GM12892 (cell line): ENCODE measurements at regions not wholly inside any gene's neighbourhood (a gene's known extent, or its start where the extent isn't known, plus 50 kb on each side); places are given as distances from the start of the nearest gene placed in this dataset.

ENCODE experiments used
- POLR2A ChIP-seq: IDR thresholded peaks from 2 replicates; pipeline ENCODE4 v1.6.1; 2011; ENCODE audit warnings: low read depth, low read length, control low read depth
- POLR2AphosphoS5 ChIP-seq: IDR thresholded peaks from 2 replicates; pipeline ENCODE4 v1.6.1; 2011; ENCODE audit warnings: low read depth, low read length, control low read depth

- TF ChIP-seq POLR2A (no peak), POLR2AphosphoS5 (no peak)
Measured at GRCh38 chr12:127161466-127161865, 1105.5 kb upstream of the TMEM132C start.
